Muscle layer of duodenum (tissue), 2 donors: ENCODE measurements at regions not wholly inside any gene's neighbourhood (a gene's known extent, or its start where the extent isn't known, plus 50 kb on each side); places are given as distances from the start of the nearest gene placed in this dataset.

ENCODE experiments used
- H3K27ac ChIP-seq: one replicate; pipeline ENCODE4 v1.7.0; 2013; ENCODE audit warnings: mild to moderate bottlenecking, low read length
- H3K27me3 ChIP-seq: one replicate; pipeline ENCODE4 v1.7.0; 2013; ENCODE audit warnings: low read depth, mild to moderate bottlenecking, control low read depth, low read length
- H3K36me3 ChIP-seq, 2 donors: one replicate each; pipeline ENCODE4 v1.7.0; 2013; ENCODE audit warnings: low read length in 2 of 2, control low read depth in 1 of 2, mild to moderate bottlenecking in 1 of 2; ENCODE audit not compliant: insufficient read depth in 2 of 2, control insufficient read depth in 1 of 2
- H3K4me1 ChIP-seq, 2 donors: one replicate each; pipeline ENCODE4 v1.7.0; 2013; ENCODE audit warnings: low read length in 2 of 2, mild to moderate bottlenecking in 2 of 2, control low read depth in 1 of 2, moderate library complexity in 1 of 2; ENCODE audit not compliant: insufficient read depth in 2 of 2, control insufficient read depth in 1 of 2
- H3K4me3 ChIP-seq, 2 donors: one replicate each; pipeline ENCODE4 v1.7.0; 2013; ENCODE audit warnings: low read length in 2 of 2, low read depth in 1 of 2, mild to moderate bottlenecking in 1 of 2
- H3K9me3 ChIP-seq, 2 donors: one replicate each; pipeline ENCODE4 v1.7.0; 2013; ENCODE audit warnings: low read length in 2 of 2, control low read depth in 1 of 2, mild to moderate bottlenecking in 1 of 2; ENCODE audit not compliant: control insufficient read depth in 1 of 2
- donor health status: healthy.

GRCh38 chr3:87335931-87336330 lies 59.5 kb upstream of the POU1F1 start:
- Histone ChIP-seq H3K4me1 (no peaks in the 10 kb centered on the region), H3K36me3 (no peaks in the 10 kb centered on the region), H3K27me3 (no peaks in the 10 kb centered on the region), H3K4me3 (no peak overlapping the region), H3K9me3 (no peaks in the 10 kb centered on the region), H3K27ac (no peak overlapping the region)

- Histone ChIP-seq H3K27ac (no peak overlapping the region), H3K9me3 (no peaks in the 10 kb centered on the region), H3K4me3 (no peak overlapping the region), H3K4me1 (no peaks in the 10 kb centered on the region), H3K36me3 (no peaks in the 10 kb centered on the region), H3K27me3 (no peaks in the 10 kb centered on the region)
These were observed 57.1 kb upstream of the POU1F1 start for GRCh38 chr3:87333393-87333892.

GRCh38 chr3:87332789-87333188 lies 56.4 kb upstream of the POU1F1 start:
- H3K27ac ChIP-seq = no peak overlapping the region

GRCh38 chr3:87329065-87329464 lies 52.7 kb upstream of the POU1F1 start:
- H3K4me3 ChIP-seq = no peak overlapping the region
- no peaks in the 10 kb centered on the region for H3K27me3 ChIP-seq
- H3K36me3 ChIP-seq = no peaks in the 10 kb centered on the region
- no peak overlapping the region for H3K27ac ChIP-seq
- no peaks in the 10 kb centered on the region for H3K9me3 ChIP-seq
- H3K4me1 ChIP-seq = no peaks in the 10 kb centered on the region

More at GRCh38 chr3:87332789-87333188, 56.4 kb upstream of the POU1F1 start:
- Histone ChIP-seq H3K4me1 (no peaks in the 10 kb centered on the region), H3K4me3 (no peak overlapping the region), H3K27me3 (no peaks in the 10 kb centered on the region), H3K36me3 (no peaks in the 10 kb centered on the region), H3K9me3 (no peaks in the 10 kb centered on the region)
